ENCODE measurements at regions not wholly inside any gene's neighbourhood (a gene's known extent, or its start where the extent isn't known, plus 50 kb on each side); places are given as distances from the start of the nearest gene placed in this dataset.

GRCh38 chr4:135344492-135344891 lies 1142.9 kb upstream of the PABPC4L start:
- no peak for TF ChIP-seq CTCF (conservative IDR thresholded peaks at IDR 0.05)
- no peak for TF ChIP-seq ZFX (IDR thresholded peaks at IDR 0.05)
